GM23248 (cell line): ENCODE measurements at regions not wholly inside any gene's neighbourhood (a gene's known extent, or its start where the extent isn't known, plus 50 kb on each side); places are given as distances from the start of the nearest gene placed in this dataset.

Experiments used
- EZH2 ChIP-seq: fragments of 200-600 bp; sonication (generic); IDR thresholded peaks from 2 replicates; pipeline ENCODE4 v1.6.1; 2018; ENCODE audit warnings: antibody characterized with exemption, mild to moderate bottlenecking; ENCODE audit not compliant: insufficient read depth, poor library complexity, severe bottlenecking
- EZH2phosphoT487 ChIP-seq: fragments of 200-600 bp; sonication (generic); IDR thresholded peaks from 2 replicates; pipeline ENCODE4 v1.6.1; 2018; ENCODE audit warnings: antibody characterized with exemption, moderate library complexity, mild to moderate bottlenecking, low read depth; ENCODE audit not compliant: insufficient read depth

DNA sequence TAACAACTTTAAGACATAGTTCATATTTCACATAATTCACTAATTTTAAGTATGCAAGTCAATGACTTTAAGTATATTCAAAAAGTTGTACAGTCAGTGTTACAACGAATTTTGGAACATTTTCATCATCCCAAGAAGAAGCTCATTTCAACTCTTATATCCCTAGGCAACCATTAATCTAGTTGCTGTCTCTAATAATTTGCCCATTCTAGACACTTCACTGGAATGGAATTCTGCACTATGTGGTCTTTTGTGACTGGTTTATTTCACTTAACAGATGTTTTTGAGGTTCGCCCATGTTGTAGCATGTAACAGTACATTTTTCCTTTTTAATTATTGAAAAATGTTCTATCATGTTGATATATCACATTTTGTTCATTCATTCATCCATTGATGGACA is 104.2 kb upstream of the SPRED1 start:
- no peak for TF ChIP-seq EZH2phosphoT487
- TF ChIP-seq EZH2 = no peak
